WERI-Rb-1 (cell line): ENCODE measurements at regions not wholly inside any gene's neighbourhood (a gene's known extent, or its start where the extent isn't known, plus 50 kb on each side); places are given as distances from the start of the nearest gene placed in this dataset.
A peak's percentile ranks its signal among the peaks of the same experiment; 100 is the strongest.

Source experiments
- DNase-seq: peaks from one replicate; pipeline ENCODE4 v3.0.0-alpha.2; 2020
- H3K27ac ChIP-seq: fragments of 250-450 bp; sonication (Bioruptor Pico); 2 replicates; pipeline ENCODE4 v1.5.1; 2020; ENCODE audit warnings: mild to moderate bottlenecking, moderate library complexity
- H3K27me3 ChIP-seq: fragments of 250-450 bp; sonication (Bioruptor Pico); 2 replicates; pipeline ENCODE4 v1.5.1; 2021; ENCODE audit warnings: mild to moderate bottlenecking, low read depth, moderate library complexity; ENCODE audit not compliant: insufficient read depth, severe bottlenecking
- H3K36me3 ChIP-seq: fragments of 250-450 bp; sonication (Bioruptor Pico); 2 replicates; pipeline ENCODE4 v1.5.1; 2020; ENCODE audit warnings: mild to moderate bottlenecking, moderate library complexity
- H3K4me3 ChIP-seq: 2 replicates; pipeline ENCODE4 v1.5.1; 2011; ENCODE audit warnings: low read depth, mild to moderate bottlenecking, control low read depth, low read length
- H3K9me3 ChIP-seq: fragments of 250-450 bp; sonication (Bioruptor Pico); 2 replicates; pipeline ENCODE4 v1.5.1; 2021; ENCODE audit warnings: mild to moderate bottlenecking, moderate library complexity; ENCODE audit not compliant: severe bottlenecking
- TF ChIP-seq, protein P1 (sequence below): IDR thresholded peaks from 2 replicates; pipeline ENCODE4 v1.5.1; 2011; ENCODE audit warnings: low read depth, mild to moderate bottlenecking, control low read depth, inconsistent platforms, low read length

GRCh38 chr2:71807581-71808451, 339.8 kb downstream of the CYP26B1 start:
- Histone ChIP-seq H3K27ac (no peak overlapping the region), H3K27me3 (no peaks in the 10 kb centered on the region), H3K36me3 (no peaks in the 10 kb centered on the region), H3K9me3 (no peaks in the 10 kb centered on the region), H3K4me3 (no peak overlapping the region)
- TF ChIP-seq, protein P1, sequence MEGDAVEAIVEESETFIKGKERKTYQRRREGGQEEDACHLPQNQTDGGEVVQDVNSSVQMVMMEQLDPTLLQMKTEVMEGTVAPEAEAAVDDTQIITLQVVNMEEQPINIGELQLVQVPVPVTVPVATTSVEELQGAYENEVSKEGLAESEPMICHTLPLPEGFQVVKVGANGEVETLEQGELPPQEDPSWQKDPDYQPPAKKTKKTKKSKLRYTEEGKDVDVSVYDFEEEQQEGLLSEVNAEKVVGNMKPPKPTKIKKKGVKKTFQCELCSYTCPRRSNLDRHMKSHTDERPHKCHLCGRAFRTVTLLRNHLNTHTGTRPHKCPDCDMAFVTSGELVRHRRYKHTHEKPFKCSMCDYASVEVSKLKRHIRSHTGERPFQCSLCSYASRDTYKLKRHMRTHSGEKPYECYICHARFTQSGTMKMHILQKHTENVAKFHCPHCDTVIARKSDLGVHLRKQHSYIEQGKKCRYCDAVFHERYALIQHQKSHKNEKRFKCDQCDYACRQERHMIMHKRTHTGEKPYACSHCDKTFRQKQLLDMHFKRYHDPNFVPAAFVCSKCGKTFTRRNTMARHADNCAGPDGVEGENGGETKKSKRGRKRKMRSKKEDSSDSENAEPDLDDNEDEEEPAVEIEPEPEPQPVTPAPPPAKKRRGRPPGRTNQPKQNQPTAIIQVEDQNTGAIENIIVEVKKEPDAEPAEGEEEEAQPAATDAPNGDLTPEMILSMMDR = no peak
- DNase-seq = no peak

GRCh38 chr2:71806432-71806831, 341.2 kb downstream of the CYP26B1 start:
- TF ChIP-seq, protein P1 = no peak
- no peak for DNase-seq
- no peak overlapping the region for H3K27ac ChIP-seq
- H3K36me3 ChIP-seq = no peaks in the 10 kb centered on the region
- H3K9me3 ChIP-seq = no peaks in the 10 kb centered on the region
- H3K4me3 ChIP-seq = no peak overlapping the region
- H3K27me3 ChIP-seq = no peaks in the 10 kb centered on the region

DNA sequence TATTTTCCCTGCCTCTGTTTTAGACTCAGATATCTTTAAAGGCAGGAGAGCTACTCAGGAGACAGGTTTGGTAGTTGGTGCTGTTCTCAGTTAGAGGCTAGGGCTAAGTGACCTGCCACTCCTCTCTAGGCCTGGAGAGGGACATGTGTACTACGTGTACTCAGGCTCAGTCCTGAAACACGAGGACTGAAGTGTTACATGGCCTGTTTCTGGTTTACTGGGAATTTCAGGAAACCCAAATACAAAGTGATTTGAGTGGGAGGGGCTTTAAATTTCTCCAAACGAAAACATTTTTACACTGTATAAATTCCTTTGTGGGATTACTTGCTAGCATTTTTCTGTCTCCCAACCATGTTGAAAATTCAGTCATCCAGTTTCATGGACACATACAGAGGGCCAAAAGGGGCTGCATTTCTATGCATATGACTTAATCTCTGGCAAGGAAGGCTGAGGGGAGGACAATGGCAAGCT, 343.3 kb downstream of the CYP26B1 start:
- H3K27me3 ChIP-seq = no peaks in the 10 kb centered on the region
- TF ChIP-seq, protein P1 = peak; percentile 24; the same call in 1 of the 2 replicates
- H3K9me3 ChIP-seq = no peaks in the 10 kb centered on the region
- H3K27ac ChIP-seq = no peak overlapping the region
- DNase-seq = no peak
- H3K4me3 ChIP-seq = no peak overlapping the region
- no peaks in the 10 kb centered on the region for H3K36me3 ChIP-seq

DNA sequence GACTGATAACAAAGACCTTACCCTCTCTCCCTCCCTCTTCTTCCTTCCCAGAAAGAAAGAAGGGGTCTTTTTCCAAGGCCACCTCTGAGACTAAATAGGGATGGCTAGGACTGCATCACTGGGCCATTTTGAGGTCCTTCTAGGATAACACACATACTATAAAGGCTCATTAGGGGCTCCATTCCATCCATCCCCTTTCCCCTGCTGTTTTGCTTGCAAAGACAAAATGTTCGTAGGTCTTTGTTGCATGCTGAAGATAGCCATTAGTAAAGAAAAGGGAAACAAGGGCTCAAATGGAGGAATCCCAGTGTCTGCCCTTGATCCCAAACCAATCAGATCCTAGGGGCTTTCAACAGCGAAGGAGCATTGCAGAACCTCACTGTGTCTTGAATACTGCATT, 344.3 kb downstream of the CYP26B1 start:
- DNase-seq = no peak
- Histone ChIP-seq H3K4me3 (no peak overlapping the region), H3K9me3 (no peaks in the 10 kb centered on the region), H3K27me3 (no peaks in the 10 kb centered on the region), H3K36me3 (no peaks in the 10 kb centered on the region), H3K27ac (no peak overlapping the region)
- TF ChIP-seq, protein P1 = no peak

- TF ChIP-seq, protein P1 = no peak
- Histone ChIP-seq H3K4me3 (no peak overlapping the region), H3K9me3 (no peaks in the 10 kb centered on the region), H3K27me3 (no peaks in the 10 kb centered on the region), H3K36me3 (no peaks in the 10 kb centered on the region), H3K27ac (no peak overlapping the region)
- no peak for DNase-seq
These were observed 345.1 kb downstream of the CYP26B1 start for GRCh38 chr2:71802556-71802955.
